ENCODE measurements at regions not wholly inside any gene's neighbourhood (a gene's known extent, or its start where the extent isn't known, plus 50 kb on each side); places are given as distances from the start of the nearest gene placed in this dataset.

GRCh38 chr6:169933839-169934698, 182.6 kb downstream of the ERMARD start:
- H3K27ac ChIP-seq = no peak overlapping the region
- no peaks in the 10 kb centered on the region for H3K27me3 ChIP-seq
- H3K4me3 ChIP-seq (ENCODE audit: low read depth in 1 of 2, low read length in 1 of 2) = no peak overlapping the region
- H3K36me3 ChIP-seq = no peaks in the 10 kb centered on the region
- no peak for TF ChIP-seq CTCF (IDR thresholded peaks at IDR 0.05)
- no peaks in the 10 kb centered on the region for H3K4me1 ChIP-seq (ENCODE audit: control insufficient read depth in 1 of 2, insufficient read depth in 1 of 2, low read depth in 1 of 2, low read length in 1 of 2)
- no peaks in the 10 kb centered on the region for H3K9me3 ChIP-seq

- Histone ChIP-seq H3K4me1 (ENCODE audit: control insufficient read depth in 1 of 2, insufficient read depth in 1 of 2, low read depth in 1 of 2, low read length in 1 of 2) (no peaks in the 10 kb centered on the region), H3K36me3 (no peaks in the 10 kb centered on the region), H3K27me3 (no peaks in the 10 kb centered on the region), H3K4me3 (ENCODE audit: low read depth in 1 of 2, low read length in 1 of 2) (no peak overlapping the region), H3K27ac (no peak overlapping the region), H3K9me3 (no peaks in the 10 kb centered on the region)
- TF ChIP-seq CTCF (IDR thresholded peaks at IDR 0.05) = no peak
Measured at GRCh38 chr6:169933251-169933821, 181.9 kb downstream of the ERMARD start.

GRCh38 chr6:169932491-169932890, 181.1 kb downstream of the ERMARD start:
- H3K9me3 ChIP-seq = no peaks in the 10 kb centered on the region
- TF ChIP-seq CTCF (IDR thresholded peaks at IDR 0.05) = no peak

GRCh38 chr6:169931261-169931660, 179.8 kb downstream of the ERMARD start:
- Histone ChIP-seq H3K27ac (no peak overlapping the region), H3K4me1 (ENCODE audit: control insufficient read depth in 1 of 2, insufficient read depth in 1 of 2, low read depth in 1 of 2, low read length in 1 of 2) (no peaks in the 10 kb centered on the region), H3K36me3 (no peaks in the 10 kb centered on the region), H3K9me3 (no peaks in the 10 kb centered on the region), H3K4me3 (ENCODE audit: low read depth in 1 of 2, low read length in 1 of 2) (no peak overlapping the region), H3K27me3 (no peaks in the 10 kb centered on the region)
- TF ChIP-seq CTCF (IDR thresholded peaks at IDR 0.05) = no peak

More at GRCh38 chr6:169932491-169932890, 181.1 kb downstream of the ERMARD start:
- Histone ChIP-seq H3K4me1 (ENCODE audit: control insufficient read depth in 1 of 2, insufficient read depth in 1 of 2, low read depth in 1 of 2, low read length in 1 of 2) (no peaks in the 10 kb centered on the region), H3K27me3 (no peaks in the 10 kb centered on the region), H3K4me3 (ENCODE audit: low read depth in 1 of 2, low read length in 1 of 2) (no peak overlapping the region), H3K36me3 (no peaks in the 10 kb centered on the region), H3K27ac (no peak overlapping the region)

GRCh38 chr6:169930799-169931198, 179.4 kb downstream of the ERMARD start:
- Histone ChIP-seq H3K36me3 (no peaks in the 10 kb centered on the region), H3K9me3 (no peaks in the 10 kb centered on the region), H3K4me3 (ENCODE audit: low read depth in 1 of 2, low read length in 1 of 2) (no peak overlapping the region), H3K27me3 (no peaks in the 10 kb centered on the region), H3K4me1 (ENCODE audit: control insufficient read depth in 1 of 2, insufficient read depth in 1 of 2, low read depth in 1 of 2, low read length in 1 of 2) (no peaks in the 10 kb centered on the region), H3K27ac (no peak overlapping the region)
- no peak for TF ChIP-seq CTCF (IDR thresholded peaks at IDR 0.05)
